Neural cell (in vitro differentiated cells): ENCODE measurements at regions not wholly inside any gene's neighbourhood (a gene's known extent, or its start where the extent isn't known, plus 50 kb on each side); places are given as distances from the start of the nearest gene placed in this dataset.

Source experiments
- H2AFZ ChIP-seq: fragments of 200-600, 300-800 bp; sonication (generic), shearing (Covaris generic); 2 replicates; pipeline ENCODE4 v1.6.0; 2014; ENCODE audit warnings: low read depth, mild to moderate bottlenecking, antibody characterized with exemption, low read length, moderate library complexity
- H3F3A ChIP-seq: fragments of 200-600 bp; shearing (Covaris generic); 2 replicates; pipeline ENCODE4 v1.6.1; 2016; ENCODE audit warnings: mild to moderate bottlenecking, moderate library complexity, mixed read lengths, antibody characterized with exemption, low read length; ENCODE audit not compliant: insufficient read depth, poor library complexity, severe bottlenecking
- H3K27ac ChIP-seq: fragments of 200-600, 300-800 bp; sonication (generic), shearing (Covaris generic); 2 replicates; pipeline ENCODE4 v1.5.1; 2014; ENCODE audit warnings: mild to moderate bottlenecking, low read length, moderate library complexity
- H3K27me3 ChIP-seq: fragments of 300-800, 200-600 bp; sonication (generic), shearing (Covaris generic); 2 replicates; pipeline ENCODE4 v1.6.0; 2014; ENCODE audit warnings: mild to moderate bottlenecking, low read depth, low read length, moderate library complexity; ENCODE audit not compliant: insufficient read depth
- H3K36me3 ChIP-seq: fragments of 300-800, 200-600 bp; sonication (generic), shearing (Covaris generic); 2 replicates; pipeline ENCODE4 v1.5.1; 2014; ENCODE audit warnings: mild to moderate bottlenecking, antibody characterized with exemption, low read length, moderate library complexity; ENCODE audit not compliant: insufficient read depth
- H3K4me2 ChIP-seq: fragments of 300-800, 200-600 bp; sonication (generic), shearing (Covaris generic); 2 replicates; pipeline ENCODE4 v1.6.0; 2014; ENCODE audit warnings: mild to moderate bottlenecking, low read length
- H3K4me3 ChIP-seq: fragments of 300-800, 200-600 bp; sonication (generic), shearing (Covaris generic); 2 replicates; pipeline ENCODE4 v1.5.1; 2014; ENCODE audit warnings: mild to moderate bottlenecking, low read length, moderate library complexity
- H3K79me2 ChIP-seq: fragments of 200-600 bp; shearing (Covaris generic); replicated peaks from 2 replicates; pipeline ENCODE4 v1.6.0; 2014; ENCODE audit warnings: mild to moderate bottlenecking, low read length, moderate library complexity; ENCODE audit not compliant: insufficient read depth
- H3K9ac ChIP-seq: fragments of 300-800, 200-600 bp; sonication (generic), shearing (Covaris generic); 2 replicates; pipeline ENCODE4 v1.6.1; 2016; ENCODE audit warnings: mild to moderate bottlenecking, low read length, mixed read lengths
- H3K9me2 ChIP-seq: fragments of 200-600 bp; shearing (Covaris generic); 2 replicates; pipeline ENCODE4 v1.6.1; 2016; ENCODE audit warnings: mild to moderate bottlenecking, low read length, mixed read lengths; ENCODE audit not compliant: insufficient read depth
- H3K9me3 ChIP-seq: fragments of 200-600, 300-800 bp; sonication (generic), shearing (Covaris generic); 2 replicates; pipeline ENCODE4 v1.6.1; 2016; ENCODE audit warnings: mild to moderate bottlenecking, mixed run types, low read length, moderate library complexity, mixed read lengths
- H4K20me1 ChIP-seq: fragments of 200-600 bp; shearing (Covaris generic); 2 replicates; pipeline ENCODE4 v1.6.1; 2016; ENCODE audit warnings: mild to moderate bottlenecking, mixed run types; ENCODE audit not compliant: insufficient read depth
- EP300 ChIP-seq: fragments of 450-650 bp; conservative IDR thresholded peaks from 2 replicates; pipeline ENCODE4 v1.6.1; 2014; ENCODE audit warnings: antibody characterized with exemption, mild to moderate bottlenecking, moderate library complexity; ENCODE audit not compliant: poor library complexity, severe bottlenecking
- EZH2 ChIP-seq: fragments of 200-600, 300-800 bp; shearing (Covaris generic), sonication (generic); IDR thresholded peaks from 2 replicates; pipeline ENCODE4 v1.6.1; 2014; ENCODE audit warnings: antibody characterized with exemption, low read length, borderline replicate concordance, mild to moderate bottlenecking; ENCODE audit not compliant: insufficient read depth, poor library complexity, severe bottlenecking
- MXI1 ChIP-seq: fragments of 450-650 bp; conservative IDR thresholded peaks from 2 replicates; pipeline ENCODE4 v1.6.1; 2014; ENCODE audit warnings: antibody characterized with exemption, mild to moderate bottlenecking; ENCODE audit not compliant: poor library complexity, severe bottlenecking
- POLR2AphosphoS5 ChIP-seq: IDR thresholded peaks from 2 replicates; pipeline ENCODE4 v1.6.1; 2012
- RAD21 ChIP-seq: fragments of 450-650 bp; conservative IDR thresholded peaks from 2 replicates; pipeline ENCODE4 v1.6.1; 2014; ENCODE audit warnings: antibody characterized with exemption, mild to moderate bottlenecking, moderate library complexity
- SMC3 ChIP-seq: fragments of 450-650 bp; conservative IDR thresholded peaks from 2 replicates; pipeline ENCODE4 v1.6.1; 2014; ENCODE audit warnings: antibody characterized with exemption, mild to moderate bottlenecking, moderate library complexity; ENCODE audit not compliant: poor library complexity
- TAF1 ChIP-seq: IDR thresholded peaks from 2 replicates; pipeline ENCODE4 v1.6.1; 2012; ENCODE audit warnings: low read depth
- TF ChIP-seq, protein P1 (sequence below): fragments of 450-650 bp; IDR thresholded peaks from 2 replicates; pipeline ENCODE4 v1.5.1; 2014; ENCODE audit warnings: antibody characterized with exemption, mild to moderate bottlenecking, moderate library complexity; ENCODE audit not compliant: poor library complexity, severe bottlenecking
- TF ChIP-seq, protein P2 (sequence below): IDR thresholded peaks from 2 replicates; pipeline ENCODE4 v1.6.1; 2012; ENCODE audit warnings: borderline replicate concordance

DNA sequence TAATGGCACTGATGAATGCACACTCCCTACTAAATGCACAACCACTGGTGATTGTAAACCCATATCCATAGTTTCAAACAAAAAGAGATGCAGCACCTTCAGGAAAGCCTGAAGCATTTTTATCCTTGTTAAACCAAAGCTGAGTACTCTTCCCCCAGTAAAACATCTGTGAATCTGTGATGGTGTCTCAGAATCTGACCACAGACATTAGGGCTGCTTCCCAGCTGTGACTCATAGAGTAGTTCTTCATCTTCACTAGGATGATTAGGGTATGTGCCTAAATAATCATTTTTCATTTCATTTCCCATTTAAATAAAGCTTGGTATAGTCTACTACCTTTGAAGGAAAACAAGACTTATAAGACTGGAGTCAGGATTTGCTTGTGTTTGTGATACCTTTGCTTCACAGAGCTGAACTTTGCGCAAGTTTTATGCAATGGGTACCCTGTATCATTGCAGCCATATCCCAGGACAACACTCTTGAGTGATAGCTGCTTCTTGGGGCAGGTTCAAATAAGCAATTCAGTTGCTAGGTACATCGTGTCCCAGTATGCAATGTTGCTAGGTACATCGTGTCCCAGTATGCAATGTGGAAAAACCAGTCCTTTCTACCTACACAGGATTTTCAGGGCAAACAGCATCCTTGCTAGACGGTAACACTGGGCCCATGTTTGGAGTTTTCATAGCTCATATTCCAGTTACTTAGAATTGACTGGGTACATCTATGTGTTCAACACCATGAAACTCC, 277.1 kb downstream of the IRS2 start:
- H3K4me2 ChIP-seq, result no peak overlapping the region
- no peaks in the 10 kb centered on the region for H3F3A ChIP-seq
- no peaks in the 10 kb centered on the region for H3K9me2 ChIP-seq

DNA sequence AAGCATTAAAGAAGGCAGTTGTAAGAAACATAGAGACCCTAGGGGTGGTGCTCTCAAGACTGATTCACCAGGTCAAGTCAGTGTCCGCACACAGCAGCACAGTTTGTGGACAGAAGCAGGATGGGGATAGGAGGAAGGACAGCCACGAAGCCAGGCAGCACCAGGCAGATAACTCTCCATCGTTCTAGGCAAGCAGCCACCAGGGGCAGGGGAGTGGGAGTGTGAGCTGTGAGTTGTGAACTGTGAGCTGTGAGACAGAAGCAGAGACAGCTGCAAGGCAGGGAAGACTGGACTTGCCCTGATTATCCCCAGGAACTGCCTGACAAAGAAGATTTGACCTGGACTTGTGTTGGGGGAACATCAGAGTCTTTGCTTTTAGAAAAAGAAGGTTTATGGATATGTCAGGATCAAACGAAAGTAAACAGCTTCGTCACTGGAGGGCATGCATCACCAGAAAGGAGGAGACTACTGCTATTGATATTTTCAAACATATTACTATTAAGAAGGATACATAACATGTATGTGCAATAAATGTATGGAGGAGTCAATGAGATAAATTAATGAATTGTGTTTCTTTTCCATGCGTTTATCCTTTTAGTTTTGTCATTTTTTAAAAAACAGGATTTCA, 286.1 kb downstream of the IRS2 start:
- Histone ChIP-seq H3K27me3 (no peaks in the 10 kb centered on the region), H3K4me2 (no peak overlapping the region), H3K9me3 (no peaks in the 10 kb centered on the region), H2AFZ (peak overlapping the region; percentile 35), H4K20me1 (no peaks in the 10 kb centered on the region), H3K79me2 (no peaks in the 10 kb centered on the region), H3K9me2 (no peaks in the 10 kb centered on the region), H3F3A (no peaks in the 10 kb centered on the region), H3K27ac (no peak overlapping the region), H3K9ac (no peak overlapping the region), H3K36me3 (no peaks in the 10 kb centered on the region), H3K4me3 (no peak overlapping the region)
- no peak for TF ChIP-seq POLR2AphosphoS5
- TF ChIP-seq EZH2, result no peak
- no peak for TF ChIP-seq TAF1
- TF ChIP-seq EP300, result no peak
- peak; percentile 32 for TF ChIP-seq RAD21
- TF ChIP-seq, protein P1, sequence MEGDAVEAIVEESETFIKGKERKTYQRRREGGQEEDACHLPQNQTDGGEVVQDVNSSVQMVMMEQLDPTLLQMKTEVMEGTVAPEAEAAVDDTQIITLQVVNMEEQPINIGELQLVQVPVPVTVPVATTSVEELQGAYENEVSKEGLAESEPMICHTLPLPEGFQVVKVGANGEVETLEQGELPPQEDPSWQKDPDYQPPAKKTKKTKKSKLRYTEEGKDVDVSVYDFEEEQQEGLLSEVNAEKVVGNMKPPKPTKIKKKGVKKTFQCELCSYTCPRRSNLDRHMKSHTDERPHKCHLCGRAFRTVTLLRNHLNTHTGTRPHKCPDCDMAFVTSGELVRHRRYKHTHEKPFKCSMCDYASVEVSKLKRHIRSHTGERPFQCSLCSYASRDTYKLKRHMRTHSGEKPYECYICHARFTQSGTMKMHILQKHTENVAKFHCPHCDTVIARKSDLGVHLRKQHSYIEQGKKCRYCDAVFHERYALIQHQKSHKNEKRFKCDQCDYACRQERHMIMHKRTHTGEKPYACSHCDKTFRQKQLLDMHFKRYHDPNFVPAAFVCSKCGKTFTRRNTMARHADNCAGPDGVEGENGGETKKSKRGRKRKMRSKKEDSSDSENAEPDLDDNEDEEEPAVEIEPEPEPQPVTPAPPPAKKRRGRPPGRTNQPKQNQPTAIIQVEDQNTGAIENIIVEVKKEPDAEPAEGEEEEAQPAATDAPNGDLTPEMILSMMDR, result peak; percentile 45
- TF ChIP-seq MXI1, result no peak
- TF ChIP-seq, protein P2, sequence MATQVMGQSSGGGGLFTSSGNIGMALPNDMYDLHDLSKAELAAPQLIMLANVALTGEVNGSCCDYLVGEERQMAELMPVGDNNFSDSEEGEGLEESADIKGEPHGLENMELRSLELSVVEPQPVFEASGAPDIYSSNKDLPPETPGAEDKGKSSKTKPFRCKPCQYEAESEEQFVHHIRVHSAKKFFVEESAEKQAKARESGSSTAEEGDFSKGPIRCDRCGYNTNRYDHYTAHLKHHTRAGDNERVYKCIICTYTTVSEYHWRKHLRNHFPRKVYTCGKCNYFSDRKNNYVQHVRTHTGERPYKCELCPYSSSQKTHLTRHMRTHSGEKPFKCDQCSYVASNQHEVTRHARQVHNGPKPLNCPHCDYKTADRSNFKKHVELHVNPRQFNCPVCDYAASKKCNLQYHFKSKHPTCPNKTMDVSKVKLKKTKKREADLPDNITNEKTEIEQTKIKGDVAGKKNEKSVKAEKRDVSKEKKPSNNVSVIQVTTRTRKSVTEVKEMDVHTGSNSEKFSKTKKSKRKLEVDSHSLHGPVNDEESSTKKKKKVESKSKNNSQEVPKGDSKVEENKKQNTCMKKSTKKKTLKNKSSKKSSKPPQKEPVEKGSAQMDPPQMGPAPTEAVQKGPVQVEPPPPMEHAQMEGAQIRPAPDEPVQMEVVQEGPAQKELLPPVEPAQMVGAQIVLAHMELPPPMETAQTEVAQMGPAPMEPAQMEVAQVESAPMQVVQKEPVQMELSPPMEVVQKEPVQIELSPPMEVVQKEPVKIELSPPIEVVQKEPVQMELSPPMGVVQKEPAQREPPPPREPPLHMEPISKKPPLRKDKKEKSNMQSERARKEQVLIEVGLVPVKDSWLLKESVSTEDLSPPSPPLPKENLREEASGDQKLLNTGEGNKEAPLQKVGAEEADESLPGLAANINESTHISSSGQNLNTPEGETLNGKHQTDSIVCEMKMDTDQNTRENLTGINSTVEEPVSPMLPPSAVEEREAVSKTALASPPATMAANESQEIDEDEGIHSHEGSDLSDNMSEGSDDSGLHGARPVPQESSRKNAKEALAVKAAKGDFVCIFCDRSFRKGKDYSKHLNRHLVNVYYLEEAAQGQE, result no peak
- no peak for TF ChIP-seq SMC3

More for the DNA sequence above, 277.1 kb downstream of the IRS2 start:
- H3K79me2 ChIP-seq, result no peaks in the 10 kb centered on the region
- H3K4me3 ChIP-seq, result no peak overlapping the region
- no peak overlapping the region for H3K9ac ChIP-seq
- no peak for TF ChIP-seq EP300
- TF ChIP-seq MXI1, result no peak
- no peak for TF ChIP-seq EZH2
- no peak for TF ChIP-seq SMC3
- TF ChIP-seq TAF1, result no peak
- TF ChIP-seq, protein P1, result no peak
- no peak overlapping the region for H3K27ac ChIP-seq
- no peaks in the 10 kb centered on the region for H4K20me1 ChIP-seq
- H3K9me3 ChIP-seq, result no peaks in the 10 kb centered on the region
- no peak overlapping the region for H2AFZ ChIP-seq
- H3K36me3 ChIP-seq, result no peaks in the 10 kb centered on the region
- no peaks in the 10 kb centered on the region for H3K27me3 ChIP-seq
